ENCODE measurements at regions not wholly inside any gene's neighbourhood (a gene's known extent, or its start where the extent isn't known, plus 50 kb on each side); places are given as distances from the start of the nearest gene placed in this dataset.

DNA sequence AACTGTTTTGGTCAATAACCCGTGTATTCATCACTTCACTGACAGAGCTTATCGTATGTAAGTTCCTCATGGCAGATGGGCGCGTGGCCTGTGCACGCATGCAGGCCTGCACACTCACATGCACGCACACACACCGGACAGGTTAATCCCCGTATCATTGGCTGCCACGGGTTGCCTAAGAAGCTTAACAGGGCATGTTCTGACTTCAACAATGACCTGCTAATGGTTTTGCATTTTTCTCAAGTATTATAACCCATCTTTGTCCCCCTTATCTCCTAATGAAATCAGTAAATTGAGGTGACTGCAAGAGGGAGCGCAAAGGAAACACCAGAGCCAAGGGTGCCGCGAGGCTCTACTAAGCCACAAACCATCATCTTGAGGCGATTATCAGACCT, 399.0 kb upstream of the ID2 start:
- TF ChIP-seq ZNF274 (IDR thresholded peaks at IDR 0.05; ENCODE audit: low read depth, low read length) (no peak), YY1 (IDR thresholded peaks at IDR 0.05; ENCODE audit: insufficient read depth, insufficient read length) (no peak), SUZ12 (IDR thresholded peaks at IDR 0.05; ENCODE audit: extremely low read depth, insufficient read depth, insufficient read length) (no peak)
- DNase-seq (ENCODE audit: low read depth, low spot score), result no peak
- H3K27me3 ChIP-seq (ENCODE audit: insufficient read depth, insufficient read length), result no peaks in the 10 kb centered on the region
- H3K9ac ChIP-seq (ENCODE audit: insufficient read length, low read depth), result no peak overlapping the region
- H3K36me3 ChIP-seq (ENCODE audit: insufficient read depth, insufficient read length, low read length), result no peaks in the 10 kb centered on the region
- H3K4me3 ChIP-seq (ENCODE audit: insufficient read length, low read depth), result no peak overlapping the region
- H3K9me3 ChIP-seq (ENCODE audit: insufficient read depth, low read length), result no peaks in the 10 kb centered on the region
- peaks cover 2% of the 10 kb centered on the region for H3K4me1 ChIP-seq (ENCODE audit: insufficient read depth, insufficient read length)

DNA sequence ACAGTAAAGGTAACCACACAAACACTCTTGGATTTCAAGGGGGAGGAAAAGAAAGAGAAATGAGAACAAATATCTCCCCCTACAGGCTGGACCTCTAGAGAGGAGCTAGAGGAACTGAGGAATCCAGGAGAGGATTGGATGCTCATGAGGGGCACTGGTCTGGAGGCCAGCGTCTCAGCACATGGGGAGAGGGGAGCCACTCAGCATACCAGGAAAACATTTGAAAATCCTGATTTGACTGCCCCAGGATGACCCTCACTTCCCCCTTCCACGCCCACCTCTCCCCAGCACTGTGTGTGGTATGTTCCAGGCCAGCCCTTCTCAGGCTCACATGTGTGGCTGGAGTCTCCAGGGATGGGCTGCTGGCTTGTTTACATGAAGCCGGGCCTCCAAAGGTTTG, 396.8 kb upstream of the ID2 start:
- Histone ChIP-seq H3K4me1 (ENCODE audit: insufficient read depth, insufficient read length) (peaks cover 2% of the 10 kb centered on the region), H3K36me3 (ENCODE audit: insufficient read depth, insufficient read length, low read length) (no peaks in the 10 kb centered on the region), H3K27me3 (ENCODE audit: insufficient read depth, insufficient read length) (no peaks in the 10 kb centered on the region), H3K9me3 (ENCODE audit: insufficient read depth, low read length) (no peaks in the 10 kb centered on the region), H3K9ac (ENCODE audit: insufficient read length, low read depth) (no peak overlapping the region), H3K4me3 (ENCODE audit: insufficient read length, low read depth) (no peak overlapping the region)
- TF ChIP-seq YY1 (IDR thresholded peaks at IDR 0.05; ENCODE audit: insufficient read depth, insufficient read length) (no peak), ZNF274 (IDR thresholded peaks at IDR 0.05; ENCODE audit: low read depth, low read length) (no peak), SUZ12 (IDR thresholded peaks at IDR 0.05; ENCODE audit: extremely low read depth, insufficient read depth, insufficient read length) (no peak)
- no peak for DNase-seq (ENCODE audit: low read depth, low spot score)

- Histone ChIP-seq H3K36me3 (ENCODE audit: insufficient read depth, insufficient read length, low read length) (no peaks in the 10 kb centered on the region), H3K4me1 (ENCODE audit: insufficient read depth, insufficient read length) (peaks cover 2% of the 10 kb centered on the region), H3K4me3 (ENCODE audit: insufficient read length, low read depth) (no peak overlapping the region), H3K9ac (ENCODE audit: insufficient read length, low read depth) (no peak overlapping the region), H3K9me3 (ENCODE audit: insufficient read depth, low read length) (no peaks in the 10 kb centered on the region), H3K27me3 (ENCODE audit: insufficient read depth, insufficient read length) (no peaks in the 10 kb centered on the region)
- DNase-seq (ENCODE audit: low read depth, low spot score), result no peak
- TF ChIP-seq SUZ12 (IDR thresholded peaks at IDR 0.05; ENCODE audit: extremely low read depth, insufficient read depth, insufficient read length), result no peak
- no peak for TF ChIP-seq ZNF274 (IDR thresholded peaks at IDR 0.05; ENCODE audit: low read depth, low read length)
- TF ChIP-seq YY1 (IDR thresholded peaks at IDR 0.05; ENCODE audit: insufficient read depth, insufficient read length), result no peak
These were observed 396.0 kb upstream of the ID2 start for GRCh38 chr2:8285898-8286297.

DNA sequence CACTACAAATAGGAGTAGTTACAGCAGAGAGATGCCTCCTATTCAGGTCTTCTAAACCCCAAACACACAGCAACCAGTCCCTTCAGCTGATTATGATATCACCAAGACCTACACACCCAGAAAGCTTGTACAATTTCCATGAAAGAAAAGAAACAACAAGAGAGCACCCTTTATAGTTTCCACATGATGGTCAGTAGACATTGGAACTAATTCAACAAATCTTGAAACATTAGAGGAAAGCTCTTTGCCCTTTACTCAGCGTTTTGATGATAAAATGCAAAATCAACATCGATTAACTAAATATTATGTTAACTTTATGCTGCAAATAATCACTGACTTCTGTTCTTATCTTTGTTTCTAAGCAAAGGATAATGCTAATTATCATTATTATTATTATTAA, 393.6 kb upstream of the ID2 start:
- H3K27me3 ChIP-seq (ENCODE audit: insufficient read depth, insufficient read length), result no peaks in the 10 kb centered on the region
- DNase-seq (ENCODE audit: low read depth, low spot score), result no peak

DNA sequence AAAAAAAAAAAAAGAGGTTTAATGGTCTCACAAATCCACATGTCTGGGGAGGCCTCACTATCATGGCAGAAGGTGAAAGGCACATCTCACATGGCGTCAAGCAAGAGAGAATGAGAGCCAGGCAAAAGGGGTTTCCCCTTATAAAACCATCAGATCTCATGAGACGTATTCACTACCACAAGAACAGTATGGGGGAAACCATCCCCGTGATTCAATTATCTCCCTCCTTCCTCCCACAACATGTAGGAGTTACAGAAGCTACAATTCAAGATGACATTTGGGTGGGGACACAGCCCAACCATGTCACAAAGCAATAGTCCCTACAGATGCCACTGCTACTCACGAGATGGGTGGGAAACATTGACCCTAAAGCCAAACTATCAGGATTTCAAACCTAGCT, 392.7 kb upstream of the ID2 start:
- Histone ChIP-seq H3K36me3 (ENCODE audit: insufficient read depth, insufficient read length, low read length) (no peaks in the 10 kb centered on the region), H3K9me3 (ENCODE audit: insufficient read depth, low read length) (no peaks in the 10 kb centered on the region), H3K4me1 (ENCODE audit: insufficient read depth, insufficient read length) (peaks cover 2% of the 10 kb centered on the region), H3K4me3 (ENCODE audit: insufficient read length, low read depth) (no peak overlapping the region), H3K27me3 (ENCODE audit: insufficient read depth, insufficient read length) (no peaks in the 10 kb centered on the region), H3K9ac (ENCODE audit: insufficient read length, low read depth) (no peak overlapping the region)
- DNase-seq (ENCODE audit: low read depth, low spot score), result no peak
- TF ChIP-seq YY1 (IDR thresholded peaks at IDR 0.05; ENCODE audit: insufficient read depth, insufficient read length) (no peak), SUZ12 (IDR thresholded peaks at IDR 0.05; ENCODE audit: extremely low read depth, insufficient read depth, insufficient read length) (no peak)

More for the DNA sequence above, 393.6 kb upstream of the ID2 start:
- Histone ChIP-seq H3K4me3 (ENCODE audit: insufficient read length, low read depth) (no peak overlapping the region), H3K9ac (ENCODE audit: insufficient read length, low read depth) (no peak overlapping the region), H3K4me1 (ENCODE audit: insufficient read depth, insufficient read length) (peaks cover 2% of the 10 kb centered on the region), H3K36me3 (ENCODE audit: insufficient read depth, insufficient read length, low read length) (no peaks in the 10 kb centered on the region), H3K9me3 (ENCODE audit: insufficient read depth, low read length) (no peaks in the 10 kb centered on the region)
- TF ChIP-seq YY1 (IDR thresholded peaks at IDR 0.05; ENCODE audit: insufficient read depth, insufficient read length), result no peak
- TF ChIP-seq SUZ12 (IDR thresholded peaks at IDR 0.05; ENCODE audit: extremely low read depth, insufficient read depth, insufficient read length), result no peak
- TF ChIP-seq ZNF274 (IDR thresholded peaks at IDR 0.05; ENCODE audit: low read depth, low read length), result no peak

GRCh38 chr2:8290771-8291352, 391.0 kb upstream of the ID2 start:
- TF ChIP-seq YY1 (IDR thresholded peaks at IDR 0.05; ENCODE audit: insufficient read depth, insufficient read length) (no peak), SUZ12 (IDR thresholded peaks at IDR 0.05; ENCODE audit: extremely low read depth, insufficient read depth, insufficient read length) (no peak), ZNF274 (IDR thresholded peaks at IDR 0.05; ENCODE audit: low read depth, low read length) (no peak)
- no peaks in the 10 kb centered on the region for H3K9me3 ChIP-seq (ENCODE audit: insufficient read depth, low read length)
- no peaks in the 10 kb centered on the region for H3K27me3 ChIP-seq (ENCODE audit: insufficient read depth, insufficient read length)
- H3K36me3 ChIP-seq (ENCODE audit: insufficient read depth, insufficient read length, low read length), result no peaks in the 10 kb centered on the region
- H3K4me1 ChIP-seq (ENCODE audit: insufficient read depth, insufficient read length), result no peaks in the 10 kb centered on the region
- no peak overlapping the region for H3K4me3 ChIP-seq (ENCODE audit: insufficient read length, low read depth)
- no peak for DNase-seq (ENCODE audit: low read depth, low spot score)
- no peak overlapping the region for H3K9ac ChIP-seq (ENCODE audit: insufficient read length, low read depth)

DNA sequence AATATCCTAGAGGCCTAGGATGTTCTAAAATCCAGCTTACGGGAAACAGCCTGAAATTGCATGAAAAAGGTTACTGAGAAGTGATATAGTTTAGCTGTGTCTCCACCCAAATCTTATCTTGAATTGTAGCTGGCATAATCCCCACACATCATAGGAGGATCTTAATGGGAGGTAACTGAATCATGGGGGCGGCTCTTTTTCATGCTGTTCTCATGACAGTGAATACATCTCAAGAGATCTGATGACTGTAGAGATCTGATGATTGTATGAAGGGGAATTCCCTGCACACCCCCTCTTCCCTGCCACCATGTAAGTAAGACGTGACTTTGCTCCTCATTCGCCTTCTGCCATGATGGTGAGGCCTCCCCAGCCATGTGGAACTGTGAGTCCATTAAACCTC, 385.6 kb upstream of the ID2 start:
- Histone ChIP-seq H3K4me1 (ENCODE audit: insufficient read depth, insufficient read length) (no peaks in the 10 kb centered on the region), H3K9me3 (ENCODE audit: insufficient read depth, low read length) (no peaks in the 10 kb centered on the region), H3K27me3 (ENCODE audit: insufficient read depth, insufficient read length) (no peaks in the 10 kb centered on the region), H3K9ac (ENCODE audit: insufficient read length, low read depth) (no peak overlapping the region), H3K4me3 (ENCODE audit: insufficient read length, low read depth) (no peak overlapping the region), H3K36me3 (ENCODE audit: insufficient read depth, insufficient read length, low read length) (no peaks in the 10 kb centered on the region)
- no peak for DNase-seq (ENCODE audit: low read depth, low spot score)
- no peak for TF ChIP-seq YY1 (IDR thresholded peaks at IDR 0.05; ENCODE audit: insufficient read depth, insufficient read length)
- no peak for TF ChIP-seq SUZ12 (IDR thresholded peaks at IDR 0.05; ENCODE audit: extremely low read depth, insufficient read depth, insufficient read length)
- no peak for TF ChIP-seq ZNF274 (IDR thresholded peaks at IDR 0.05; ENCODE audit: low read depth, low read length)

All from NT2/D1 (cell line).